ENCODE measurements at regions not wholly inside any gene's neighbourhood (a gene's known extent, or its start where the extent isn't known, plus 50 kb on each side); places are given as distances from the start of the nearest gene placed in this dataset.
A peak's percentile ranks its signal among the peaks of the same experiment; 100 is the strongest.
"Not testable (repeated sequence)": the region's sequence is repeated elsewhere in the genome, so short reads cannot be mapped to it uniquely, and the experiment has no call there.

- DNase-seq (ENCODE audit: low spot score), result not testable (repeated sequence)
Measured at GRCh38 chr6:21282360-21282759, 311.2 kb upstream of the SOX4 start.

- DNase-seq (ENCODE audit: low spot score), result no peak
Measured at GRCh38 chr6:21284166-21284565, 309.4 kb upstream of the SOX4 start.

GRCh38 chr6:21284706-21285105, 308.8 kb upstream of the SOX4 start:
- no peak for DNase-seq (ENCODE audit: low spot score)

GRCh38 chr6:21294144-21294543, 299.4 kb upstream of the SOX4 start:
- no peak for DNase-seq (ENCODE audit: low spot score)

GRCh38 chr6:21295506-21296240, 297.9 kb upstream of the SOX4 start:
- no peak for DNase-seq (ENCODE audit: low spot score)

- DNase-seq (ENCODE audit: low spot score), result no peak
Measured at GRCh38 chr6:21297665-21298064, 295.9 kb upstream of the SOX4 start.

- no peak for DNase-seq (ENCODE audit: low spot score)
Measured at GRCh38 chr6:21299216-21299615, 294.3 kb upstream of the SOX4 start.

- DNase-seq (ENCODE audit: low spot score), result no peak
Measured at GRCh38 chr6:21300439-21300838, 293.1 kb upstream of the SOX4 start.

- no peak for DNase-seq (ENCODE audit: low spot score)
Measured at GRCh38 chr6:21305893-21306332, 287.6 kb upstream of the SOX4 start.

GRCh38 chr6:21306546-21306945, 287.0 kb upstream of the SOX4 start:
- no peak for DNase-seq (ENCODE audit: low spot score)

GRCh38 chr6:21309807-21310221, 283.7 kb upstream of the SOX4 start:
- no peak for DNase-seq (ENCODE audit: low spot score)

GRCh38 chr6:21310568-21311140, 282.9 kb upstream of the SOX4 start:
- DNase-seq (ENCODE audit: low spot score), result no peak

- DNase-seq (ENCODE audit: low spot score), result no peak
Measured at GRCh38 chr6:21312118-21312517, 281.4 kb upstream of the SOX4 start.

GRCh38 chr6:21317642-21318041, 275.9 kb upstream of the SOX4 start:
- no peak for DNase-seq (ENCODE audit: low spot score)

GRCh38 chr6:21321076-21321475, 272.5 kb upstream of the SOX4 start:
- no peak for DNase-seq (ENCODE audit: low spot score)

GRCh38 chr6:21321531-21321930, 272.0 kb upstream of the SOX4 start:
- DNase-seq (ENCODE audit: low spot score), result no peak

GRCh38 chr6:21323577-21323976, 270.0 kb upstream of the SOX4 start:
- no peak for DNase-seq (ENCODE audit: low spot score)

- no peak for DNase-seq (ENCODE audit: low spot score)
Measured at GRCh38 chr6:21325201-21325856, 268.2 kb upstream of the SOX4 start.

GRCh38 chr6:21327326-21328112, 266.0 kb upstream of the SOX4 start:
- no peak for DNase-seq (ENCODE audit: low spot score)

GRCh38 chr6:21331235-21331634, 262.3 kb upstream of the SOX4 start:
- DNase-seq (ENCODE audit: low spot score), result peak; percentile 62

GRCh38 chr6:21332077-21332476, 261.5 kb upstream of the SOX4 start:
- DNase-seq (ENCODE audit: low spot score), result no peak

GRCh38 chr6:21332660-21333059, 260.9 kb upstream of the SOX4 start:
- DNase-seq (ENCODE audit: low spot score), result no peak

Measured in mucosa of gallbladder (tissue), 1 donor.